WTC11 (cell line): ENCODE measurements at regions not wholly inside any gene's neighbourhood (a gene's known extent, or its start where the extent isn't known, plus 50 kb on each side); places are given as distances from the start of the nearest gene placed in this dataset.

Experiments
- CTCF ChIP-seq: fragments of 200-600 bp; IDR thresholded peaks from 2 replicates; pipeline ENCODE4 v1.8.0; 2022; ENCODE audit warnings: antibody characterized with exemption
- KAT7 ChIP-seq: sonication (generic); formaldehyde crosslinking; IDR thresholded peaks from 2 replicates; pipeline ENCODE4 v1.8.1; 2023; ENCODE audit warnings: missing genetic modification reagents, mild to moderate bottlenecking, borderline replicate concordance
- MAX ChIP-seq: sonication (generic); formaldehyde crosslinking; IDR thresholded peaks from 2 replicates; pipeline ENCODE4 v1.8.0; 2022; ENCODE audit warnings: mild to moderate bottlenecking, missing genetic modification reagents
- USF1 ChIP-seq: sonication (generic); formaldehyde crosslinking; IDR thresholded peaks from 2 replicates; pipeline ENCODE4 v1.8.0; 2022; ENCODE audit warnings: mild to moderate bottlenecking, missing genetic modification reagents
- ZBTB21 ChIP-seq: sonication (generic); formaldehyde crosslinking; IDR thresholded peaks from 2 replicates; pipeline ENCODE4 v1.8.1; 2023; ENCODE audit warnings: mild to moderate bottlenecking, missing genetic modification reagents, borderline replicate concordance
- ZNF138 ChIP-seq: sonication (generic); formaldehyde crosslinking; conservative IDR thresholded peaks from 2 replicates; pipeline ENCODE4 v1.8.1; 2022; ENCODE audit warnings: mild to moderate bottlenecking, moderate library complexity, missing genetic modification reagents

GRCh38 chr18:77990131-77990530, 740.5 kb downstream of the GALR1 start:
- TF ChIP-seq USF1 (CRISPR knock-in tag) (no peak), ZBTB21 (CRISPR knock-in tag) (no peak), KAT7 (no peak), CTCF (no peak), MAX (CRISPR knock-in tag) (no peak), ZNF138 (no peak)
